ENCODE measurements at regions not wholly inside any gene's neighbourhood (a gene's known extent, or its start where the extent isn't known, plus 50 kb on each side); places are given as distances from the start of the nearest gene placed in this dataset.

DNA sequence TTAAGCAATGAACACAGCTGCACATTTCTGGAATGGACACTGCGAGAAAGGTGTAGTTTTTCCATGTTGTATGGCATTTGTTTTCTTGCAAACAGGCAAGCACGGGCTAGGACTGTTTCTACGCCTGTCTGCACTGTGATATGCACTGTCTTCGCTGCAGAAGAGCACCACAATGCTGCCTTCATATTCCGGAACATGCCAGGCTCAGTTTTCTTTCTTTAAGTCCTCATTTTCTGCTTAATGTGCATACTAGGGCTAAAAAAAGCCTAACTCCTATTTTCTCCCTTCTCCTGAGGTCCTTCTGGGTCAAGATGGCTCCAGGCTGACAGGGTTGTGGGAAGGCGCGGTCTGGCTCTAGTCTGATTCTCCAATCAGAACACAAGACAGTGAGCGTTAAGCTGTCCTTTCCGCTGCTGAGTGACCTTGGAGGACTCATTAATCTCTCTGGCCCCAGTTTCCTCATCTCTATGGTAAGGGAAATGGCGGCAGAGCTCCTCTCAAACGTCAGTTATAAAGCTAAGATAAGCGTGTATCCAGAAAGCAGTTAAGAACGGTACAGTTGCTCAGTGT is 379.9 kb downstream of the C6orf118 start:
- TF ChIP-seq, protein P1, sequence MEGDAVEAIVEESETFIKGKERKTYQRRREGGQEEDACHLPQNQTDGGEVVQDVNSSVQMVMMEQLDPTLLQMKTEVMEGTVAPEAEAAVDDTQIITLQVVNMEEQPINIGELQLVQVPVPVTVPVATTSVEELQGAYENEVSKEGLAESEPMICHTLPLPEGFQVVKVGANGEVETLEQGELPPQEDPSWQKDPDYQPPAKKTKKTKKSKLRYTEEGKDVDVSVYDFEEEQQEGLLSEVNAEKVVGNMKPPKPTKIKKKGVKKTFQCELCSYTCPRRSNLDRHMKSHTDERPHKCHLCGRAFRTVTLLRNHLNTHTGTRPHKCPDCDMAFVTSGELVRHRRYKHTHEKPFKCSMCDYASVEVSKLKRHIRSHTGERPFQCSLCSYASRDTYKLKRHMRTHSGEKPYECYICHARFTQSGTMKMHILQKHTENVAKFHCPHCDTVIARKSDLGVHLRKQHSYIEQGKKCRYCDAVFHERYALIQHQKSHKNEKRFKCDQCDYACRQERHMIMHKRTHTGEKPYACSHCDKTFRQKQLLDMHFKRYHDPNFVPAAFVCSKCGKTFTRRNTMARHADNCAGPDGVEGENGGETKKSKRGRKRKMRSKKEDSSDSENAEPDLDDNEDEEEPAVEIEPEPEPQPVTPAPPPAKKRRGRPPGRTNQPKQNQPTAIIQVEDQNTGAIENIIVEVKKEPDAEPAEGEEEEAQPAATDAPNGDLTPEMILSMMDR (IDR thresholded peaks at IDR 0.05) = no peak
- intact Hi-C loops (cut with DNase I) = no loop called here
- Histone ChIP-seq H3K4me1 (no peaks in the 10 kb centered on the region), H3K27me3 (no peaks in the 10 kb centered on the region), H3K27ac (no peak overlapping the region), H3K36me3 (no peaks in the 10 kb centered on the region), H3K4me3 (no peak overlapping the region), H3K9me3 (no peaks in the 10 kb centered on the region)
- ATAC-seq (no peak), DNase-seq (no peak)

DNA sequence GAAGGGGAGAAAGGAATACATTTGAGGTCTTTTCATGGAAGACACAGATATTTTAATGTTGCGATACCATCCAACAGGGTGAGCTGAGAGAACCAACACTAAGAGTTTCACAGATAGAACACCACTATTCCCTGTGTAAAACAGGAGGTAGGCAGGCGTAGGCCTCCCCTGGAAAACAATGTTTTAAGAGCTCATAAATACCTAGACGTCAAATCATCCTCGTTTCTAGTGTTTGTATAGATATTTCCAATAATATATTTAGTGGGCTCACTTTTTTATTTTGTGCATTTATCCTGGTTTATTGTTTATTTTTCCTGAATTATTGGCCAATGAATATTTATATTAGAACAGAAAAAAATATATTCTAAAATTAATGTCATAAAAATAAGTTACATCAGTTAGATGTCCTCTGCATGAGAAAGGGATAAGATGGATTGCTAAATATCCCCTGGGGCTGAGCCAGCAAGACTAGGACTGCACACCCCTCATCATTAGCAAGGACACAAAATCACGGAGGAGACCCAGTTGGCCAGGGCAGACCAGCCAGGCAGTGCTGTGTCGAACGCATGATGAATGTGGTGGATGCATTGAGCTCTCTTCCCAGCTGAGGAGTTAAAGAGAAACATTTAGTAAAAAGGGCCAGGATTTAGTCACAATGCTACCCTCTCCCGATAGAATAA is 380.5 kb downstream of the C6orf118 start:
- no peaks in the 10 kb centered on the region for H3K4me1 ChIP-seq
- no peak overlapping the region for H3K4me3 ChIP-seq
- DNase-seq = no peak
- H3K27me3 ChIP-seq = no peaks in the 10 kb centered on the region
- H3K9me3 ChIP-seq = no peaks in the 10 kb centered on the region
- intact Hi-C loops (cut with DNase I) = no loop called here
- no peaks in the 10 kb centered on the region for H3K36me3 ChIP-seq
- TF ChIP-seq, protein P1 (IDR thresholded peaks at IDR 0.05) = no peak
- H3K27ac ChIP-seq = no peak overlapping the region
- no peak for ATAC-seq

DNA sequence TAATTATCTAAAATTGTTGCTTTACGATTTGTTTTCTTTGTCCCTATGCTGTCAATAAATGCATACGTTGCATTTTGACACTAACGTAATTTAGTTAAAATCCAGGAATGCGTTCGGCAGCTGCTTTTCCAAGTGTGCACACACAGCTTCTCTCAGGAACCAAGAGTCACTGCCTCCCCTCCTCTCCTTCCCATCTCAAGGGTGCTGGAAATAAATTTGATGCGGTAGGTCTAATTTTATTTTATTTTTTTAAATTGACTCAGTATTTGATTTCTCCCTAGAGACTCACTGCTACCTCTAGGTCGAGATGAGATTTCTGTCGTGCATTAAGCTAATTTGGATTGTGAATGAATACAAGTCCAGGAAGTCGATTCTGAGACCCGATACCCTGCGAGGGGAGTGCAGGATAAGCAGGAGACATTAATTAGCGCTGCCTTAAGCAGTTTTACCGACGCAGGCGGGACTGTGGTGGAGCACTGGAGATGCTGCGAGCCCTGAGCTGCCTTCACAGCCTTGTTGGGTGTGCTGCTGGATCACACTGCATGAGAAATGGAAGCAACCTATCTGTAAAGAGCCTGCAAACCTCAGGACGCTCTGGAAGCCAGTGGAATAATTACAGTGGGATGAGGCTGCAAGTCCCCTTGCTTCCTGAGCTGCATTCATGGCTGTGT is 381.2 kb downstream of the C6orf118 start:
- Histone ChIP-seq H3K36me3 (no peaks in the 10 kb centered on the region), H3K9me3 (no peaks in the 10 kb centered on the region), H3K4me1 (no peaks in the 10 kb centered on the region), H3K27me3 (no peaks in the 10 kb centered on the region), H3K27ac (no peak overlapping the region), H3K4me3 (no peak overlapping the region)
- intact Hi-C loops (cut with DNase I) = no loop called here
- DNase-seq (no peak), ATAC-seq (no peak)
- TF ChIP-seq, protein P1 (IDR thresholded peaks at IDR 0.05) = no peak

DNA sequence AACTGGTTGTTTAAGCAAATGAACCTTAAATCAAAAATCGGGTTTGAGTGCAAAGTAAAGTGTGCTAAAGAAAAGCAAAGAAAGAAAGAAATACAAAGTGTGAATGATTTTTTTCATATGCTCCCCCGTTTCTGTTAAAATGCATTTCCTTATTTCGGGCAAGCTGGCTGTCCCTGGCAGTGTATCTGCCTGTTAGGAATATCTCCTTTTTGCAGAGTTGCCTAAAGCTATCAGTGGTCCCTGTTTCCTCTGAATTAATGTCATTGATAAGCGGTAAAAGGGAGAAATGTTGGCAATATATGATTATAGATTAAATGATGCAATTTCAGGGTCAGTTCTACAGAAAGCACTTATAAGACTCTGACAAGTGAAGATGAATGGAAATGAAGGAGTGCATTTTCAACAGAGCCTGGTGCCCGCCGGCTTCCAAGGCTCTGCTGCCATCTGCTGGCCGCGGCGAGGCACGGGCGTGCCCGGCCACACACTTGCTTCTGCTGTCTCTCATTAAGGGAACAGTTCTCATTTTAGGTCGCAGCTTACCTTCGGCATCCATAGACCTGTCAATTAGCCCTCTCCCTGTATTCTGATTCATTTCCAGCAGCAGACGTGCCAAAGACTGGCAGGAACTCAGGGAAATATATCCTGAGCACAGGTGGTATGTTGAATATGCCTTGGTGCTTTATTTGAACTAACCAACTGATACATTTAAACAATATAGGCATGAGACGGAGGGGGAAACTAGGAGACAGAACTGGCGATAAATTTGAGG is 381.9 kb downstream of the C6orf118 start:
- Histone ChIP-seq H3K27ac (no peak overlapping the region), H3K36me3 (no peaks in the 10 kb centered on the region), H3K4me3 (no peak overlapping the region), H3K9me3 (no peaks in the 10 kb centered on the region), H3K27me3 (no peaks in the 10 kb centered on the region), H3K4me1 (no peaks in the 10 kb centered on the region)
- DNase-seq = peak; percentile 82
- ATAC-seq = peak; percentile 93
- intact Hi-C loops (cut with DNase I) = no loop called here
- TF ChIP-seq, protein P1 (IDR thresholded peaks at IDR 0.05) = peak; percentile 96

DNA sequence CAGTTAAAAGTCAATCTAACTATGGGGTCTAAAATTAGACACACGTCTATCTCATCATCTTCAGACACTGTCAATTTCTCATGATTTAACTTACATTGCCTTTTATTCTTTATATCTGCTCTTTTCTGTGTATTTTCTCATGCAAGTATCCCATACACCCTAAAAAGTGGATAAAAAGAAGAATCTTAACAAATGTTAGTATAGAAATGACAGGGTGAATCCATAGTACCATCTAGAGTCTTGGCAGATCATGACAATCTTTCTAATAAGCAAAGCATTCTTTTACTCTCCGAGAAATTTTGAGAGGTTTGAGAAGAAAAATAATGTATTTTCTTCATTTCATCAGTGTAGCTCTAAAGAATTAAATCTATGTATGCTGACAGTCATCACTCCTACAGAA is 382.7 kb downstream of the C6orf118 start:
- H3K27me3 ChIP-seq = no peaks in the 10 kb centered on the region
- no peaks in the 10 kb centered on the region for H3K9me3 ChIP-seq
- no peak for ATAC-seq
- no peak overlapping the region for H3K27ac ChIP-seq
- H3K4me1 ChIP-seq = no peaks in the 10 kb centered on the region
- DNase-seq = no peak
- TF ChIP-seq, protein P1 (IDR thresholded peaks at IDR 0.05) = no peak
- H3K36me3 ChIP-seq = no peaks in the 10 kb centered on the region
- H3K4me3 ChIP-seq = no peak overlapping the region
- intact Hi-C loops (cut with DNase I) = no loop called here
